Thyroid gland (tissue), 4 donors: ENCODE measurements at regions not wholly inside any gene's neighbourhood (a gene's known extent, or its start where the extent isn't known, plus 50 kb on each side); places are given as distances from the start of the nearest gene placed in this dataset.

Experiments used
- DNase-seq, 2 donors: peaks; one replicate each; pipeline ENCODE4 v3.0.0-alpha.2; 2019
- H3K27ac ChIP-seq, 3 donors: fragments of 200-600 bp; sonication (generic); 1 replicate in 2 of 3; 2 replicates in 1 of 3; pipeline ENCODE4 v1.5.1; 2016 to 2019; ENCODE audit warnings: mild to moderate bottlenecking in 1 of 3, moderate library complexity in 1 of 3
- H3K27me3 ChIP-seq: fragments of 200-600 bp; sonication (generic); one replicate; pipeline ENCODE4 v1.5.1; 2019
- H3K36me3 ChIP-seq, 2 donors: fragments of 200-600 bp; sonication (generic); one replicate each; pipeline ENCODE4 v1.5.1; 2016 to 2019
- H3K4me1 ChIP-seq, 2 donors: fragments of 200-600 bp; sonication (generic); one replicate each; pipeline ENCODE4 v1.5.1; 2017 to 2019
- H3K4me3 ChIP-seq, 3 donors: fragments of 200-600 bp; sonication (generic); replicated peaks in 1 of 3; 1 replicate in 2 of 3; 2 replicates in 1 of 3; pipeline ENCODE4 v1.5.1; 2016; ENCODE audit warnings: mild to moderate bottlenecking in 1 of 3
- H3K9me3 ChIP-seq: fragments of 200-600 bp; sonication (generic); one replicate; pipeline ENCODE4 v1.5.1; 2017
- CTCF ChIP-seq, 6 experiments: fragments of 200-600 bp in 3 of 6; fragments of 450-650 bp in 3 of 6; sonication (generic) in 3 of 6; IDR thresholded peaks; one replicate each; pipeline ENCODE4 v1.5.1; 2016 to 2019; ENCODE audit warnings: antibody characterized with exemption in 6 of 6, mild to moderate bottlenecking in 2 of 6, inconsistent platforms in 1 of 6, moderate library complexity in 1 of 6
- POLR2A ChIP-seq, 2 donors: fragments of 450-650 bp; IDR thresholded peaks; one replicate each; pipeline ENCODE4 v1.6.1; 2017; ENCODE audit warnings: antibody characterized with exemption in 2 of 2, mild to moderate bottlenecking in 2 of 2, moderate library complexity in 1 of 2
- WGBS, 2 donors: methylation state at CpG; one replicate each; pipeline ENCODE4 v1.1.5; 2017; 5-methylcytosine and 5-hydroxymethylcytosine counted together
- intact Hi-C: fragments of 100-400 bp; cut with DNase I; formaldehyde crosslinking; loops from one replicate; pipeline ENCODE4 v1.15.1; 2023

- WGBS, 2 donors = 87 to 95% methylated on average over 5 of the region's 5 CpGs
- peaks cover 28 to 38% of the 10 kb centered on the region in 2 donors for H3K4me1 ChIP-seq
- TF ChIP-seq CTCF (IDR thresholded peaks at IDR 0.05) (no peak), POLR2A (IDR thresholded peaks at IDR 0.05) (no peak)
Observed at GRCh38 chr3:194279701-194280360, 71.3 kb downstream of the CPN2 start.

GRCh38 chr3:194280777-194281176 is 70.4 kb downstream of the CPN2 start:
- intact Hi-C loops = no loop called here
- H3K27ac ChIP-seq = no peak overlapping the region
- 83 to 96% methylated on average over 2 of the region's 2 CpGs for WGBS, 2 donors
- no peak overlapping the region for H3K4me3 ChIP-seq
- H3K36me3 ChIP-seq = no peaks in the 10 kb centered on the region
- TF ChIP-seq CTCF (IDR thresholded peaks at IDR 0.05) (no peak), POLR2A (IDR thresholded peaks at IDR 0.05) (no peak)
- no peaks in the 10 kb centered on the region for H3K27me3 ChIP-seq
- no peak for DNase-seq
- H3K9me3 ChIP-seq = no peaks in the 10 kb centered on the region
- H3K4me1 ChIP-seq = peaks cover 30 to 40% of the 10 kb centered on the region in 2 donors

More at GRCh38 chr3:194279701-194280360, 71.3 kb downstream of the CPN2 start:
- Histone ChIP-seq H3K27ac (no peak overlapping the region), H3K27me3 (no peaks in the 10 kb centered on the region), H3K36me3 (no peaks in the 10 kb centered on the region), H3K9me3 (no peaks in the 10 kb centered on the region), H3K4me3 (no peak overlapping the region)
- intact Hi-C loops = no loop called here
- no peak for DNase-seq

- TF ChIP-seq POLR2A (IDR thresholded peaks at IDR 0.05) (no peak), CTCF (IDR thresholded peaks at IDR 0.05) (no peak)
- no peak overlapping the region for H3K4me3 ChIP-seq
- no peaks in the 10 kb centered on the region for H3K27me3 ChIP-seq
- no peak overlapping the region for H3K27ac ChIP-seq
- H3K4me1 ChIP-seq = peaks cover 32 to 40% of the 10 kb centered on the region in 2 donors
- no peak for DNase-seq
- H3K9me3 ChIP-seq = no peaks in the 10 kb centered on the region
- 97 to 99% methylated on average over 8 of the region's 8 CpGs for WGBS, 2 donors
- intact Hi-C loops = no loop called here
- no peaks in the 10 kb centered on the region for H3K36me3 ChIP-seq
Observed at GRCh38 chr3:194281306-194281705, 69.8 kb downstream of the CPN2 start.

- WGBS, 2 donors = 91 to 96% methylated on average over 6 to 10 of the region's 10 CpGs
- Histone ChIP-seq H3K9me3 (no peaks in the 10 kb centered on the region), H3K4me1 (peaks cover 32 to 41% of the 10 kb centered on the region in 2 donors), H3K4me3 (no peak overlapping the region), H3K27ac (no peak overlapping the region), H3K27me3 (no peaks in the 10 kb centered on the region), H3K36me3 (no peaks in the 10 kb centered on the region)
- intact Hi-C loops = no loop called here
- no peak for DNase-seq
- TF ChIP-seq CTCF (IDR thresholded peaks at IDR 0.05) (no peak), POLR2A (IDR thresholded peaks at IDR 0.05) (no peak)
Observed at GRCh38 chr3:194281766-194282165, 69.4 kb downstream of the CPN2 start.

GRCh38 chr3:194282436-194283122 is 68.5 kb downstream of the CPN2 start:
- intact Hi-C loops = no loop called here
- WGBS, 2 donors = 86 to 87% methylated on average over 15 of the region's 15 CpGs
- TF ChIP-seq POLR2A (IDR thresholded peaks at IDR 0.05) (no peak), CTCF (IDR thresholded peaks at IDR 0.05) (no peak)
- no peaks in the 10 kb centered on the region for H3K36me3 ChIP-seq
- no peaks in the 10 kb centered on the region for H3K27me3 ChIP-seq
- DNase-seq = no peak
- no peak overlapping the region for H3K4me3 ChIP-seq
- peaks cover 28 to 36% of the 10 kb centered on the region in 2 donors for H3K4me1 ChIP-seq
- no peak overlapping the region for H3K27ac ChIP-seq
- no peaks in the 10 kb centered on the region for H3K9me3 ChIP-seq
